GM21619 (cell line): ENCODE measurements at regions not wholly inside any gene's neighbourhood (a gene's known extent, or its start where the extent isn't known, plus 50 kb on each side); places are given as distances from the start of the nearest gene placed in this dataset.

Source experiments
- ATAC-seq: cut with Tn5 transposase; IDR thresholded peaks from one replicate; pipeline ENCODE4 v1.9.1; 2021; ENCODE audit not compliant: unreplicated experiment

- ATAC-seq: no peak
Observed at GRCh38 chr10:7028809-7029166, 382.0 kb downstream of the SFMBT2 start.

GRCh38 chr10:7027913-7028808 is 382.7 kb downstream of the SFMBT2 start:
- no peak for ATAC-seq

GRCh38 chr10:7027237-7027912 is 383.5 kb downstream of the SFMBT2 start:
- ATAC-seq: no peak

DNA sequence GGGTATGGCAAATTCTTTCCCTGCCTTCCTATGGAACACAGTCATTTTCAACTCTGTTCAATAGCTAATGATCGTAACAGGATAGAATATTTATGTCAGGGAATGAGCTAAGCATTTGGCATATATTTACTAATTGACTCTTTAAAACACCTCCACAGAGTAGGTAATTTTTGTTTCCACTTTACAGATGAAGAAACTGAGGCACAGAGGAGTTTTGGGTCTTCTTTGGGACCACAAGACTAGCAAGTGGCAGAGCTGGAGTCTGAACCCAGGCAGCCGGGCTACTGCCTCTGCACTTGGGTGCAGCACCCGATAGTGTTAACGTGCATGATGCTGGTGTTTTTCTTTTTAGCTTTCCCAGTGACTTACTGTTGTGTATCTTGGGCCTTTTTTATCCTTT is 384.0 kb downstream of the SFMBT2 start:
- no peak for ATAC-seq

GRCh38 chr10:7025296-7025695 is 385.5 kb downstream of the SFMBT2 start:
- no peak for ATAC-seq

DNA sequence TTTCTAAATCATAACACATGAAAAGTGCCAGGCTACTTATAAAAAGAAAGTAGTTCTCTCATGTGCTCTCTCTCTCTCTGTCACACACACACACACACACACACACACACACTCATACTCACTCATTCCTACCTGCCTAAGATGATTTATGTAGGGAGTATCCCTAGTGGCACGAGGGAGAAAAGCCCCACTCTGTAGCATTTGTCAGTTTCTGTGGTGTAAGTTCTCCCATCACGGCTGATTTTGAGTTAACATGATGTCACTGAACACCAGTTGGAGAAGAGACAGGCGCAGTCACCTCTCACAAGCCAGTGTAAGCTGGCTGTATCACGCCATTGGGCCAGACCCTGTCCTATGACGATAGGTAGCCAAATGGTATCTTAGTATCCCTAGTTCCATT is 395.4 kb downstream of the SFMBT2 start:
- no peak for ATAC-seq

DNA sequence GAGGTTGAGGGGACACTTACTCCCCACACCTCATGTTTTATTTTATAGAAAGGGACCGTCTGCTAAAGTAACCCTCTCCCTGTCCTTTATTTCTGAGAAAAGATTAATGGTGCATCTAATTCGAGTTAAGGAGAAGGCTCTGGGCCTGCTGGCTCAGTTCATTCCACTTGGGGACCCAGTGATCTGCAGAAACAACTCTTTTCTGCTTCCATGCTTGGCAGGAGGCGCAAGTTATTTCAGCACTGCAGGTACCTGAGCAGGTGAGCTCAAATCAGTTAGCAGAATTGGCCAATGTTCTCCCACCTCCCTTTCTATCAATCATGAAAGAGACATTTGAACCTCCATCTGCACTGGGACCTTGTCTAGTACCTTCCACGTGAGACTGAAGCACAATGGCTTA is 396.1 kb downstream of the SFMBT2 start:
- ATAC-seq: no peak

GRCh38 chr10:7011994-7012393 is 398.8 kb downstream of the SFMBT2 start:
- ATAC-seq: no peak

GRCh38 chr10:7008645-7009044 is 402.2 kb downstream of the SFMBT2 start:
- no peak for ATAC-seq

GRCh38 chr10:7007600-7008190 is 403.1 kb downstream of the SFMBT2 start:
- ATAC-seq: no peak

- no peak for ATAC-seq
Observed at GRCh38 chr10:7006566-7006965, 404.3 kb downstream of the SFMBT2 start.

GRCh38 chr10:7003831-7004395 is 406.9 kb downstream of the SFMBT2 start:
- no peak for ATAC-seq

GRCh38 chr10:7000061-7000460 is 410.8 kb downstream of the SFMBT2 start:
- ATAC-seq: no peak

DNA sequence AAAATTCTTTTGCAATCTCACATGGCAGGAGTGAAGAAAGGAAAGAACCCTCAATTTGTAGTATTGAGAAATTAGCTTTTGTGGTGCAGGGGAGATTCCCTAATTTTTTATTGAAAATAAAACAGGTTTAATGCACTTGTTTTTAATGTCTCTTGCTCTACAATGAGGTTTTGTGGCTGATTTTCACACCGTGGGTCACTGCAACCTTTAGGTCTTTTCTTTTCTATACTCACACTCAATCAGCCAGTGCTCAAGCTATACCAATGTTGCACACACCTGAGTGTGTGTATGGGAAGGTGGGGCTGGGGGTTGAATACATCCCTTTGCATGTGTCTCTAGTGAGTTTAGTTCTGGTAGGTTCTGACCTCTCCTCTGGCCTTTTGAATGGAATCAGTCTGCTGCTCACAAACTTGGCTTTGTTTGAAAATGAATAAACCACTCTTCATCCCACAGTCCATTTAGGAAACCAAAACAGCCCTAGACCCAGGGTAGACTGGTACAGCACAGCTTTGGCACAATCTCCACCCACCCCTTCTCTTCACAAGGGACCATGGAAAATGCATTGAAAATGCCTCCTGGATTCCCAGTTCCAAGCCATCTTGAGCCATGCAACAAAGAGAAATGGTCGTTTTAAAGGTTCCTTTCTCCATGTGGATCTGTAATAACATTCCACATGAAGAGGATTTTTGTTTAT is 411.5 kb downstream of the SFMBT2 start:
- ATAC-seq: no peak

- ATAC-seq: no peak
Observed at GRCh38 chr10:6997509-6997908, 413.3 kb downstream of the SFMBT2 start.

DNA sequence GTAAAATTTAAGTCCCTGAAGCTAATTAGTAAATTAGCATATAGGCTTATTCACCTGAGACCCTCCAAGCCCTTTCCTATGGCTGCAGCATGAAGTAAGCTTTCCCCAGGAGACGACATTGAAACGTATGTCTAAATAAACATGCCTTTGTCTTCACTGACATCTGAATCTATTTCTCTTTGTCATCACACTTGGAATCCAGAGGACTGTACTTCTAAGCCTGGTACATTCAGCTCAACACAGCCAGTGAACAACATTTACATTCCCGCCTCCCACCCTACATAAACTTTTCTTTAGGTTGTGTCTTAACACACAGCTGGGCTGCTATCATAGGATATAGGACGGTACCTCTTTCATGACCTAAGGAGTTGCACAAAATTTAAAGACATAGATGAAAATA is 414.4 kb downstream of the SFMBT2 start:
- ATAC-seq: no peak

GRCh38 chr10:6995831-6996230 is 415.0 kb downstream of the SFMBT2 start:
- ATAC-seq: no peak

DNA sequence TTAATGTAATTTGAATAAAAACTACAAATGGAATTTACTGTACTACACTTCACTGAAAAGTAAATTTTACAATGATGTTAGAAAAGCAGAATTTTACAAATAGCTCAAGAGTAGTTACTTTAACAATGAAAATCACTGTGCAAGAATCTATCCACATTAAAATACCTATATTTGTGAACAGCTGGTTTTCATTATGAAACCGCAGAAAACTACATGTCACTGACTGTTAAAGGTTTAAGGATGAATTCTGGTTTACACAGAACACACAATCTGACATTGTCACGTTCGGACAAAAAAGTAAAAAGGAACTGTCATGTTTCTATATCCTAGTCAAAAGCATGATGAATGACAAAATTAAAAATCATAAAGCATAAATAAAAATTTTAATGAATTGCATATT is 415.3 kb upstream of the PRKCQ start:
- no peak for ATAC-seq

DNA sequence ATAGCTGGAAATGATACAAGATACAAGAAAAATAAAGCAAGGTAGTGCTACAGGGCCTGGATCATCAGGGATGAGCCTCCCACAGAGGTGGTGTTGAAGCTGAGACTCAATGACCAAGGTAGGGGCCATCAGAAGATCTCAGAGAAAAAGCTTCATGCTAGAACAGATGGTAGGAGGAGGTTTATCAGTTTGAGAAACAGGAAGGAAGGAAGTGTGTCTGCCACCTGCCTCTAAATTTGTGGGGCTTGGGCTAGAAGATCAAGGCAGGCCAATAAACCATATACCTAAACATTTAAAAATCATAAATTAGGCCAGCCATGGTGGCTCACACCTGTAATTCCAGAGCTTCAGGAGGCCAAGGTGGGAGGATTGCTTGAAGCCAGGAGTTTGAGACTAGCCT is 410.8 kb upstream of the PRKCQ start:
- ATAC-seq: no peak

DNA sequence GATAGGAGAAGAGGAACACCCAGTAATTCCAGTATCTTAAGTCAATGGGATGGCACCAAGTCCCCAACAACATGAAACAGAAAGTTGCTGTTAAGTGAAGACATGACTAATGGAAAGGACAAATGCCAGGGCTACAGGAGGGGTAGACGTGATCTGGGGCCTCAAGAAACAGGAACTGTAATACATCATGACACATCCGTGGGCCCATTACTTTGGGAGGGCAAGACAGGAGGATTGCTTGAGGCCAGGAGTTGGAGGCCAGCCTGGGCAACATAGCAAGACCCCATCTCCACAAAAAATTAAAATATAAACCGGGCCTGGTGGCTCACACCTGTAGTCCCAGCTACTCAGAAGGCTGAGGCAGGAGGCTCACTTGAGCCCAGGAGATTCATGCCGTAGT is 408.6 kb upstream of the PRKCQ start:
- no peak for ATAC-seq

DNA sequence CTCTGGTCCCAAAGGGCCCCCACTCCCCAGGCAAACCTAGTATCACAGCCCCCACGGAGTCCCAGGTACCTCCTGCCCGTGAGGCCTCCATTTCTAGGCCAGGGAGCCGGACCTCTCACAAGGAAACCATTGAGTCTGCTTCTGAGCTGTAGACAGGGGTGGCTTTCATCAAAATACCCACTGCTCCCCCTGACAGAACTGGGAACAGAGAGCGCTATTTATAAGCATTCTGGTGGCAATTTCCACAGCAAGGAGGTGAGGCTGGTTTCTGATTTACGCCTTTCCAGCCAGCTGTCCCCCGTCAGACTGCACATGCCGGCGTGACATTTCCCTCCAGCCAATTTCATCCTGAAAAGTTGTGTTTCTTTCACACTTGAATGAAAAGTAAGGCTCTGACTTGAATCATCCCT is 407.5 kb upstream of the PRKCQ start:
- ATAC-seq: no peak
